ENCODE measurements at regions not wholly inside any gene's neighbourhood (a gene's known extent, or its start where the extent isn't known, plus 50 kb on each side); places are given as distances from the start of the nearest gene placed in this dataset.
"Not testable (repeated sequence)": the region's sequence is repeated elsewhere in the genome, so short reads cannot be mapped to it uniquely, and the experiment has no call there.

- DNase-seq (ENCODE audit: extremely low read depth, low read depth) = not testable (repeated sequence)
Observed at GRCh38 chr1:173394813-173395212, 82.3 kb upstream of the PRDX6 start.

GRCh38 chr1:173395762-173396161, 81.4 kb upstream of the PRDX6 start:
- DNase-seq (ENCODE audit: extremely low read depth, low read depth) = no peak

GRCh38 chr1:173400387-173400995, 76.6 kb upstream of the PRDX6 start:
- no peak for DNase-seq (ENCODE audit: extremely low read depth, low read depth)

- no peak for DNase-seq (ENCODE audit: extremely low read depth, low read depth)
Observed at GRCh38 chr1:173403996-173404395, 73.1 kb upstream of the PRDX6 start.

- DNase-seq (ENCODE audit: extremely low read depth, low read depth) = no peak
Observed at GRCh38 chr1:173405281-173405680, 71.9 kb upstream of the PRDX6 start.

- peak; percentile 63 for DNase-seq (ENCODE audit: extremely low read depth, low read depth)
Observed at GRCh38 chr1:173405834-173406233, 71.3 kb upstream of the PRDX6 start.

GRCh38 chr1:173406783-173407230, 70.3 kb upstream of the PRDX6 start:
- no peak for DNase-seq (ENCODE audit: extremely low read depth, low read depth)

GRCh38 chr1:173407846-173408245, 69.3 kb upstream of the PRDX6 start:
- no peak for DNase-seq (ENCODE audit: extremely low read depth, low read depth)

- DNase-seq (ENCODE audit: extremely low read depth, low read depth) = no peak
Observed at GRCh38 chr1:173408886-173409285, 68.2 kb upstream of the PRDX6 start.

- DNase-seq (ENCODE audit: extremely low read depth, low read depth) = no peak
Observed at GRCh38 chr1:173409613-173410012, 67.5 kb upstream of the PRDX6 start.

- DNase-seq (ENCODE audit: extremely low read depth, low read depth) = no peak
Observed at GRCh38 chr1:173410133-173410793, 66.9 kb upstream of the PRDX6 start.

- DNase-seq (ENCODE audit: extremely low read depth, low read depth) = no peak
Observed at GRCh38 chr1:173410794-173411236, 66.3 kb upstream of the PRDX6 start.

- DNase-seq (ENCODE audit: extremely low read depth, low read depth) = no peak
Observed at GRCh38 chr1:173411835-173412742, 65.0 kb upstream of the PRDX6 start.

GRCh38 chr1:173413271-173413707, 63.8 kb upstream of the PRDX6 start:
- no peak for DNase-seq (ENCODE audit: extremely low read depth, low read depth)

- DNase-seq (ENCODE audit: extremely low read depth, low read depth) = no peak
Observed at GRCh38 chr1:173414136-173414535, 63.0 kb upstream of the PRDX6 start.

- no peak for DNase-seq (ENCODE audit: extremely low read depth, low read depth)
Observed at GRCh38 chr1:173414539-173415226, 62.5 kb upstream of the PRDX6 start.

- no peak for DNase-seq (ENCODE audit: extremely low read depth, low read depth)
Observed at GRCh38 chr1:173415490-173415889, 61.6 kb upstream of the PRDX6 start.

GRCh38 chr1:173415905-173416450, 61.2 kb upstream of the PRDX6 start:
- no peak for DNase-seq (ENCODE audit: extremely low read depth, low read depth)

- DNase-seq (ENCODE audit: extremely low read depth, low read depth) = no peak
Observed at GRCh38 chr1:173417563-173417962, 59.6 kb upstream of the PRDX6 start.
